ENCODE measurements at regions not wholly inside any gene's neighbourhood (a gene's known extent, or its start where the extent isn't known, plus 50 kb on each side); places are given as distances from the start of the nearest gene placed in this dataset.
"Not testable (repeated sequence)": the region's sequence is repeated elsewhere in the genome, so short reads cannot be mapped to it uniquely, and the experiment has no call there.

DNA sequence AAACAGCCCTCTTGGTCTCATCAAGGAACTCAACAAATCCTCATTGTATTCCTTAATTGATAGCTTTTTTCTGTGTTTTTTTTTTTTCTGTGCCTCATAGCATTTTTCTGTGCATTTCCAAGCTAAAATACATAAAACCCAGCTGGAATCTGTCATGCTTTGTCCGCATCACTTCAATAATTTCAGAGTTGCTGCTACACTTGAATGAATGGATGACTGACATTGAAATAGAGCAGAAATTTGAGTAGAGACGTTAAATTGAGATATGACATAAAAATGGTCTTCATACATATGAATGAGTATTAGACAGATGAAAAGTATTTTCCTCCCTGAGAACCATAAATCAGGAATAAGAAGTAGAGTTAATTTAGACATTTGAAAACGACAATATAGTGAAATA is 593.2 kb downstream of the TMA16 start:
- Histone ChIP-seq H4K20me1 (ENCODE audit: insufficient read depth, low read length) (no peaks in the 10 kb centered on the region), H3K4me1 (ENCODE audit: low read length) (no peaks in the 10 kb centered on the region), H3K9me3 (replicated peaks; ENCODE audit: insufficient read depth, low read length) (no peaks in the 10 kb centered on the region), H3K36me3 (replicated peaks; ENCODE audit: insufficient read depth, low read length) (no peaks in the 10 kb centered on the region), H3K27ac (ENCODE audit: low read length) (no peak overlapping the region), H3K4me2 (ENCODE audit: low read depth, low read length) (no peak overlapping the region), H3F3A (ENCODE audit: insufficient read depth, low read length) (no peaks in the 10 kb centered on the region), H2AFZ (ENCODE audit: low read length) (no peak overlapping the region), H3K9ac (ENCODE audit: low read length) (no peak overlapping the region), H3K79me2 (ENCODE audit: low read length) (no peaks in the 10 kb centered on the region), H3K4me3 (ENCODE audit: low read length) (no peak overlapping the region), H3K27me3 (replicated peaks; ENCODE audit: insufficient read depth, low read length) (no peaks in the 10 kb centered on the region), H3K9me2 (replicated peaks; ENCODE audit: insufficient read depth, low read length) (no peaks in the 10 kb centered on the region)
- TF ChIP-seq EZH2 (optimal IDR thresholded peaks at IDR 0.05; ENCODE audit: low read depth, low read length) = no peak
- no peak for TF ChIP-seq CTCF (IDR thresholded peaks at IDR 0.05; ENCODE audit: low read length)
- TF ChIP-seq EZH2phosphoT487 (IDR thresholded peaks at IDR 0.05; ENCODE audit: low read length) = no peak
- DNase-seq = no peak

DNA sequence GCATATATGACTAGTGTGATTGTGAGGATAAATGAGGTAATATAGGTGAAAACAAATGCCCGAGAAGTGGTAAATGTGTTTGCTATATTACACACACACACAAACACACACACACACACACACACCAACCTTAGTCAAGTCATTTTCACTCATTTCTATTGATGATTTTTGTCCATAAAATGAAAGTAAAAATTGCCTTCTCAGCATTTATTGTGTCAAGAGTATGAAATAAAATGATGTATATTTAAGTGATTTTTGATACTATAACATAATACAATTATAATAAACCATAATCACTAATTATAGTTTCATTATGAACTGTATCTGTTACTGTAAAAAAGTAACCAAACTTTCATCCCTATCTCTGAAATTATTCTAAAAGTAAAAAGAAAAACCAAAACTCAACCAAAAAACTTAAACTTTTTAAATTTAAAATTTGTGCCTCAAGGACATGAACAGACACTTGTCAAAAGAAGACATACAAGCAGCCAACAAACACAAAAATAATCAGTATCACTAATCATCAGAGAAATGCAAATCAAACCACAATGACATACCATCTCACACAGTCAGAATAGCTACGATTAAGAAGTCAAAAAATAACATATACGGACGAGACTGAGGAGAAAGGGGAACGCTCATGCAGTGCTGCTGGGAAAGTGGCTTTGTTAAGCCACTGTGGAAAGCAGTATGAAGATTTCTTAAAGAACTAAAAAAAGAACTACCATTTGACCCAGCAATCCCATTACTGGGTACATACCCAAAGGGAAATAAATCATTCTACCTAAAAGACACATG is 601.0 kb downstream of the TMA16 start:
- TF ChIP-seq EZH2phosphoT487 (IDR thresholded peaks at IDR 0.05; ENCODE audit: low read length) = no peak
- TF ChIP-seq CTCF (IDR thresholded peaks at IDR 0.05; ENCODE audit: low read length) = no peak
- TF ChIP-seq EZH2 (optimal IDR thresholded peaks at IDR 0.05; ENCODE audit: low read depth, low read length) = no peak
- H3K27ac ChIP-seq (ENCODE audit: low read length) = no peak overlapping the region
- H4K20me1 ChIP-seq (ENCODE audit: insufficient read depth, low read length) = no peaks in the 10 kb centered on the region
- no peak overlapping the region for H3K4me2 ChIP-seq (ENCODE audit: low read depth, low read length)
- no peaks in the 10 kb centered on the region for H3K9me2 ChIP-seq (replicated peaks; ENCODE audit: insufficient read depth, low read length)
- no peak overlapping the region for H3K9ac ChIP-seq (ENCODE audit: low read length)
- H3K27me3 ChIP-seq (replicated peaks; ENCODE audit: insufficient read depth, low read length) = no peaks in the 10 kb centered on the region
- no peaks in the 10 kb centered on the region for H3K4me1 ChIP-seq (ENCODE audit: low read length)
- H3F3A ChIP-seq (ENCODE audit: insufficient read depth, low read length) = no peaks in the 10 kb centered on the region
- H3K36me3 ChIP-seq (replicated peaks; ENCODE audit: insufficient read depth, low read length) = no peaks in the 10 kb centered on the region
- H3K79me2 ChIP-seq (ENCODE audit: low read length) = no peaks in the 10 kb centered on the region
- DNase-seq = no peak
- no peaks in the 10 kb centered on the region for H3K9me3 ChIP-seq (replicated peaks; ENCODE audit: insufficient read depth, low read length)
- no peak overlapping the region for H2AFZ ChIP-seq (ENCODE audit: low read length)
- H3K4me3 ChIP-seq (ENCODE audit: low read length) = no peak overlapping the region

DNA sequence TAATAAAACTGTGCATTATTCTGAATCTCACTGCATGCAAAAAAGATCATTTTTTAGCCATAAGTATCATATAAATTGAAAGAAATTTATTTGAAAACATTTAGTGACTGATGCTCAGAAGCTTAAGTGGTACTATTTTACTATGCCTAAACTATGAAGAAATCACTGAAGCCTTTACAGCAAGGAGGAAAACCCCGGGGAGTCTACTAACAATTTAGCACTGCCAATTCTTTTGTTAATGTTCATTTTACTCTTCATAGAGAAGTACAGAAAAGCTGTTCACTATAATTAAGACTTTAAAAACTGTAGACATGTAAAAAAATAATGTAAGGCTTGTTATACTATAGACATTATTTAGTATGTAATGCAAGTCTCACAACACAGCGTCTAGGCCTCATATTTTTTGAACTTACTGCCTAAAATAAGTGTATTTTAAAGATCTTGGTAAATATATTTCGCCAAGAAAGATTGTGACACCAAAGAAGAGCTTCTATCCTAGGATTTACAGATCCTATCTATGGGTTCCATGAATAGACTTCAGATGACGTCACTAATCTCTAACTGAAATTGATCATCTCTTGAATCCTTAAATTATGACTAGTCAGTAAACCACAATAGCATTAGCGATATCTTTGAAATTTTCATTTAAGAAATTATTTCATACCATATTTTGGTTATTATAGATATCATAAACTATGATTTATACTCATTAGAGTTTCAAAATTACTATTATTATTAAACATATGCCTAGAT is 602.5 kb downstream of the TMA16 start:
- DNase-seq = no peak
- H3K27me3 ChIP-seq (replicated peaks; ENCODE audit: insufficient read depth, low read length) = no peaks in the 10 kb centered on the region
- H3K4me1 ChIP-seq (ENCODE audit: low read length) = no peaks in the 10 kb centered on the region
- H4K20me1 ChIP-seq (ENCODE audit: insufficient read depth, low read length) = no peaks in the 10 kb centered on the region
- no peaks in the 10 kb centered on the region for H3K9me3 ChIP-seq (replicated peaks; ENCODE audit: insufficient read depth, low read length)
- H2AFZ ChIP-seq (ENCODE audit: low read length) = no peak overlapping the region
- no peaks in the 10 kb centered on the region for H3F3A ChIP-seq (ENCODE audit: insufficient read depth, low read length)
- H3K27ac ChIP-seq (ENCODE audit: low read length) = no peak overlapping the region
- H3K9ac ChIP-seq (ENCODE audit: low read length) = no peak overlapping the region
- no peaks in the 10 kb centered on the region for H3K36me3 ChIP-seq (replicated peaks; ENCODE audit: insufficient read depth, low read length)
- no peaks in the 10 kb centered on the region for H3K9me2 ChIP-seq (replicated peaks; ENCODE audit: insufficient read depth, low read length)
- H3K79me2 ChIP-seq (ENCODE audit: low read length) = no peaks in the 10 kb centered on the region
- no peak overlapping the region for H3K4me3 ChIP-seq (ENCODE audit: low read length)
- H3K4me2 ChIP-seq (ENCODE audit: low read depth, low read length) = no peak overlapping the region
- no peak for TF ChIP-seq EZH2phosphoT487 (IDR thresholded peaks at IDR 0.05; ENCODE audit: low read length)
- no peak for TF ChIP-seq CTCF (IDR thresholded peaks at IDR 0.05; ENCODE audit: low read length)
- no peak for TF ChIP-seq EZH2 (optimal IDR thresholded peaks at IDR 0.05; ENCODE audit: low read depth, low read length)

DNA sequence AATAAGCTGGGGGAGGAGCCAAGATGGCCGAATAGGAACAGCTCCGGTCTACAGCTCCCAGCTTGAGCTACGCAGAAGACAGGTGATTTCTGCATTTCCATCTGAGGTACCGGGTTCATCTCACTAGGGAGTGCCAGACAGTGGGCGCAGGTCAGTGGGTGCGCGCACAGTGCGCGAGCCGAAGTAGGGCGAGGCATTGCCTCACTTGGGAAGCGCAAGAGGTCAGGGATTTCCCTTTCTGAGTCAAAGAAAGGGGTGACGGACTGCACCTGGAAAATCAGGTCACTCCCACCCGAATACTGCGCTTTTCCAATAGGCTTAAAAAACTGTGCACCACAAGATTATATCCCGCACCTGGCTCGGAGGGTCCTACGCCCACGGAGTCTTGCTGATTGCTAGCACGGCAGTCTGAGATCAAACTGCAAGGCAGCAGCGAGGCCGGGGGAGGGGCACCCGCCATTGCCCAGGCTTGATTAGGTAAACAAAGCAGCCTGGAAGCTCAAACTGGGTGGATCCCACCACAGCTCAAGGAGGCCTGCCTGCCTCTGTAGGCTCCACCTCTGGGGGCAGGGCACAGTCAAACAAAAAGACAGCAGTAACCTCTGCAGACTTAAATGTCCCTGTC is 606.4 kb downstream of the TMA16 start:
- H3F3A ChIP-seq (ENCODE audit: insufficient read depth, low read length); H3K27ac ChIP-seq (ENCODE audit: low read length); H3K4me2 ChIP-seq (ENCODE audit: low read depth, low read length); H3K4me1 ChIP-seq (ENCODE audit: low read length); DNase-seq; H3K4me3 ChIP-seq (ENCODE audit: low read length); H2AFZ ChIP-seq (ENCODE audit: low read length); H3K9ac ChIP-seq (ENCODE audit: low read length); H3K79me2 ChIP-seq (ENCODE audit: low read length); H3K36me3 ChIP-seq (replicated peaks; ENCODE audit: insufficient read depth, low read length); H3K9me2 ChIP-seq (replicated peaks; ENCODE audit: insufficient read depth, low read length); H3K9me3 ChIP-seq (replicated peaks; ENCODE audit: insufficient read depth, low read length); H4K20me1 ChIP-seq (ENCODE audit: insufficient read depth, low read length); H3K27me3 ChIP-seq (replicated peaks; ENCODE audit: insufficient read depth, low read length): not testable (repeated sequence)
